ENCODE measurements at regions not wholly inside any gene's neighbourhood (a gene's known extent, or its start where the extent isn't known, plus 50 kb on each side); places are given as distances from the start of the nearest gene placed in this dataset.

DNA sequence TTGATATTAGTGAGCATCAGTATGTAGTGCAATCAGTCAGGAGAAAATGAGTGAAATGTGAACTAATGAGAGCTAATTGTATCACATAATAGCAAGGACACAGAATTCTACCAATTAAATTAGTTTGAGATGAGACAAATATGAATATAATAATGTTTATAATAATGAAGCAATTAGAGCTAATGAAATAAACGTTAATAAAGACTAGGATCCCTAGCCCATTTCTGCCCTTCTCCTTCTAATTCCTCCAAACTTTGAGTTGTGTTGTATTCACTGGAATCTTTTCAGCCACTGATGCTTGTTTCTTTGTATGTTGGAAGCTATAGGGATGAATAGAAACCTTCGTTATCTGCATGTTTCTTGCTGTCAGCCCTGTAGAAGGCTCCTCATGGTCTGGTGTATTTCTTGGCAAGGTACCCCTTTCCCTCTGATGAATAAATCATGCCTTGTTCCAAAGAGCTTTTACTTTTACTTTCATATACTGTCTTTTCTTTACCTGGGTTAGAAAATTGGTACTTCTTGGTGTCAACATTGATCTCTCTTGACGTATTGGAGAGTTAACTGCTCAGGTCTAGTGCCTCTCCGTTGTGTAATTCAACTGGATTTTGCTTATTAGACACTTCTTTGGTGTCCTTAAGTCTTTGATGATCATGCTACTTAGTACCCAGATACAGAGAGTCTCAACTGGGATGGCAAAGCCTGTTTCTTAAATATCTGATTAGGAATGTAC, 154.8 kb downstream of the PTCSC3 start:
- Mint-ChIP-seq H3K4me3 (peak overlapping the region in 1 of 2 donors; percentile 33), H3K27ac (peak overlapping the region; percentile 50), H3K9me3 (peaks cover 0 to 2% of the 10 kb centered on the region in 2 donors), H3K27me3 (ENCODE audit: low read depth) (peaks cover 6% of the 10 kb centered on the region), H3K36me3 (ENCODE audit: insufficient read depth in 2 of 2) (no peaks in the 10 kb centered on the region), H3K4me1 (ENCODE audit: low read depth) (peaks cover 20% of the 10 kb centered on the region)
- ATAC-seq (replicated peaks in 1 of 2), result peak in 1 of 2 donors; percentile 20
- no peak for DNase-seq

DNA sequence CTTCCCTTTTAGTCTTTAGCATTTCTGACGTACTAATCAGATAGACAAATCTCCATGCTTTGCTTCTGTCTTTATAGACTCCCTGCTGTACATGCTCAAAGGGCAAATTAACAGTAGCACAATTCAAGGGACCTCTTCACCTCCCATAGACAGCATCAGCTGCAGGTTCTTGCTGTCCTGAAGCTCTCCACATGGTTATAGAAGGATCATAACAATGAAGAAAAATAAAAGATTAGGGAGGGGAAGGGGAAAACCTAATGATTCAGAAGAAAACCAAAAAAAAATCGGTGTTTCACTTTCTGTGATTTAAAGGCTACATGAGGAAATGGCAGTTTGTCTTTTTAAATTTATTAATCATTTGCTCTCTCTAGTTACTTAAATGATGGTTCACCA, 155.5 kb downstream of the PTCSC3 start:
- Mint-ChIP-seq H3K27me3 (ENCODE audit: low read depth) (peaks cover 6% of the 10 kb centered on the region), H3K4me1 (ENCODE audit: low read depth) (peaks cover 20% of the 10 kb centered on the region), H3K36me3 (ENCODE audit: insufficient read depth in 2 of 2) (no peaks in the 10 kb centered on the region), H3K9me3 (peaks cover 0 to 2% of the 10 kb centered on the region in 2 donors), H3K27ac (no peak overlapping the region), H3K4me3 (peak overlapping the region in 1 of 2 donors; percentile 24)
- no peak for DNase-seq
- ATAC-seq (replicated peaks in 1 of 2), result peak; percentile 16 to 31

- Mint-ChIP-seq H3K27ac (no peak overlapping the region), H3K36me3 (ENCODE audit: insufficient read depth in 2 of 2) (no peaks in the 10 kb centered on the region), H3K27me3 (ENCODE audit: low read depth) (peaks cover 6% of the 10 kb centered on the region), H3K9me3 (peaks cover 0 to 2% of the 10 kb centered on the region in 2 donors), H3K4me1 (ENCODE audit: low read depth) (peaks cover 20% of the 10 kb centered on the region), H3K4me3 (peak overlapping the region in 1 of 2 donors; percentile 24)
- ATAC-seq (replicated peaks in 1 of 2) (no peak), DNase-seq (no peak)
These were observed 156.1 kb downstream of the PTCSC3 start for GRCh38 chr14:36020120-36021029.

DNA sequence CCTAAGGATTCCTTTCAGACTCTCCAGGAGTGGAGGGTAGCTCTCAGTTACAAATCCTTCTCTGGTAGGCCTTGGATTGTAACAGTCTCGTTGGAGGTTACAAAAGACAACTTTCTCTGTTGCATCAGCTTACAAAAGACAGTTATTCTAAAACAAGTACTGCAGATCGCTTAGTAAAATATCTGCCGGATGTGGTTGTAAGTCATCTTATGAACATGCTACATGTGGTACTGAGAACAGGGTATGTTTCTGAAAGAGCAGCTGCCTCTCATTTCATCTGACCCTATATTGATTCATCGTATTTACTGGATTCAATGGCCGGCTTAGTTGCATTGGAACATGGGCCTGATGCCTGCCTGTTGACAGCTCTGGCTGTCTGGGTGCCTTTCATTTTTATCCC, 157.4 kb downstream of the PTCSC3 start:
- H3K4me1 Mint-ChIP-seq (ENCODE audit: low read depth), result peaks cover 20% of the 10 kb centered on the region
- H3K4me3 Mint-ChIP-seq, result peak overlapping the region in 1 of 2 donors; percentile 42
- H3K36me3 Mint-ChIP-seq (ENCODE audit: insufficient read depth in 2 of 2), result no peaks in the 10 kb centered on the region
- H3K27me3 Mint-ChIP-seq (ENCODE audit: low read depth), result no peaks in the 10 kb centered on the region
- H3K27ac Mint-ChIP-seq, result peak overlapping the region; percentile 85
- ATAC-seq (replicated peaks in 1 of 2), result peak; percentile 81 to 92
- peaks cover 0 to 2% of the 10 kb centered on the region in 2 donors for H3K9me3 Mint-ChIP-seq
- peak in 1 of 2 donors; percentile 11 for DNase-seq

DNA sequence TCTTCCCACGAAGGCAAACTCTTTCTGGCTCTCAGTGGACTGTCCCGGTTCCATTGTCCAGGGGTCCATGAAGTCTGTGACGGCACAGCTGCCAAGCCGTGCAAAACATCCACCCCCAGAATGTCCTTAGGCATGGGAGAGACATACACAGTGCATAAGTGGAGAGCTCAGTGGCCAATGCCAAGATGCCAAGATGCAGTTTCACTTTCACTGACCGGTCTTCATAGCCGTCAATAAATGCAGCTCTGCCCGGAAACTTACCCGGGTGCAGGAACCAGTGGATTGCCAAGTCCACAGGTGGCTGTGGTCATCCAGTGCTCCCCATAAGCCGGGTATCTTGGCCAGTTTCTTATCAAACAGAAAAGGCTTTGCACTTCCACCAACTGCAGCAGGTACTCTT, 162.3 kb downstream of the PTCSC3 start:
- ATAC-seq (replicated peaks in 1 of 2) (no peak), DNase-seq (no peak)
- Mint-ChIP-seq H3K27ac (no peak overlapping the region), H3K9me3 (peaks cover 0 to 2% of the 10 kb centered on the region in 2 donors), H3K4me1 (ENCODE audit: low read depth) (no peaks in the 10 kb centered on the region), H3K4me3 (no peak overlapping the region), H3K27me3 (ENCODE audit: low read depth) (no peaks in the 10 kb centered on the region), H3K36me3 (ENCODE audit: insufficient read depth in 2 of 2) (no peaks in the 10 kb centered on the region)

- Mint-ChIP-seq H3K4me1 (ENCODE audit: low read depth) (no peaks in the 10 kb centered on the region), H3K27me3 (ENCODE audit: low read depth) (no peaks in the 10 kb centered on the region), H3K27ac (no peak overlapping the region), H3K4me3 (no peak overlapping the region), H3K36me3 (ENCODE audit: insufficient read depth in 2 of 2) (no peaks in the 10 kb centered on the region), H3K9me3 (peaks cover 0 to 2% of the 10 kb centered on the region in 2 donors)
- ATAC-seq (replicated peaks in 1 of 2), result no peak
- DNase-seq, result no peak
These were observed 163.0 kb downstream of the PTCSC3 start for GRCh38 chr14:36013483-36013882.

- no peak overlapping the region for H3K4me3 Mint-ChIP-seq
- H3K4me1 Mint-ChIP-seq (ENCODE audit: low read depth), result no peaks in the 10 kb centered on the region
- ATAC-seq (replicated peaks in 1 of 2), result no peak
- no peaks in the 10 kb centered on the region for H3K36me3 Mint-ChIP-seq (ENCODE audit: insufficient read depth in 2 of 2)
- H3K9me3 Mint-ChIP-seq, result no peaks in the 10 kb centered on the region
- H3K27me3 Mint-ChIP-seq (ENCODE audit: low read depth), result no peaks in the 10 kb centered on the region
- H3K27ac Mint-ChIP-seq, result no peak overlapping the region
- DNase-seq, result no peak
These were observed 163.9 kb downstream of the PTCSC3 start for GRCh38 chr14:36012621-36013020.

DNA sequence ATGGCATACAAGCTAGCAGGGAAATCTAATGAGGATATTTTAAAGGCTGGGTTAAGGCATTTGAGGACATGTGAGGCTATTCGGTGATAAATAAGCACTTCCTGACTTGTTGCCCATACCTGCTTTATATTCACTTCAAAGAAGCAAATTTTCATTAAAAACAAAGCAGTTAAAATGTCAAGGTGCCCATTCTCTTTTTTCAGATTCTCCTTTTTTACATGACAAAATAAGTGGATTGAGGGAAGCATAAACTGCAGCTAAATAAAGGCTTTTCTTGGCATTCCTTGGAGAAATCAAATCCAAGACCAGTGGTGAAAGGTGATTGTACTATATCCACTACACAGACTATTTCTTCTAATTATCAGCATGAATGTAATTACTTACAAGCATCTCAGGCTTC, 166.9 kb downstream of the PTCSC3 start:
- H3K4me1 Mint-ChIP-seq (ENCODE audit: low read depth), result no peaks in the 10 kb centered on the region
- no peak overlapping the region for H3K4me3 Mint-ChIP-seq
- H3K27ac Mint-ChIP-seq, result no peak overlapping the region
- H3K36me3 Mint-ChIP-seq (ENCODE audit: insufficient read depth in 2 of 2), result no peaks in the 10 kb centered on the region
- ATAC-seq (replicated peaks in 1 of 2) (no peak), DNase-seq (no peak)
- H3K27me3 Mint-ChIP-seq (ENCODE audit: low read depth), result peaks cover 6% of the 10 kb centered on the region
- no peaks in the 10 kb centered on the region for H3K9me3 Mint-ChIP-seq

DNA sequence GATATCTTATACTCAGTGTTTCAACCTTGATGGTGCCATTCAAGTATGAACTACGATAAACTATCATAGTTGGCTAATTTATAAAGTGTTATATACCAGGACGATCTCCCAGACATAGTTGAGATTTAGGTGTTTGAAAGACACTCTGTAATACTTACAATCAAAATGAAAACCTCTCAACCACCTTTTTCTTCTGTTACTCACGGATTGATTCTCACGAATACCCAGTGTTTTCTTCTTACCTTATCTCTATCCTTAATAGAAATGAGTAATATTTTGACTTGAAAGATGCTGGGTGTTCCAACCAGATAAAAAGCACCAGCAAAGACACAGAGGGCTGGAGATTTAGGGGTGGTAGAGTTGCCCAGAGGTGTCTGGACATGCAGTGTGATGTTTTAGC, 169.9 kb downstream of the PTCSC3 start:
- DNase-seq, result no peak
- ATAC-seq (replicated peaks in 1 of 2), result peak in 1 of 2 donors; percentile 33
- no peaks in the 10 kb centered on the region for H3K4me1 Mint-ChIP-seq (ENCODE audit: low read depth)
- no peaks in the 10 kb centered on the region for H3K36me3 Mint-ChIP-seq (ENCODE audit: insufficient read depth in 2 of 2)
- H3K27me3 Mint-ChIP-seq (ENCODE audit: low read depth), result peaks cover 6% of the 10 kb centered on the region
- H3K27ac Mint-ChIP-seq, result no peak overlapping the region
- no peaks in the 10 kb centered on the region for H3K9me3 Mint-ChIP-seq
- no peak overlapping the region for H3K4me3 Mint-ChIP-seq

GRCh38 chr14:36005670-36006069, 170.9 kb downstream of the PTCSC3 start:
- peaks cover 6% of the 10 kb centered on the region for H3K27me3 Mint-ChIP-seq (ENCODE audit: low read depth)
- no peaks in the 10 kb centered on the region for H3K9me3 Mint-ChIP-seq
- no peak for ATAC-seq (replicated peaks in 1 of 2)
- H3K4me1 Mint-ChIP-seq (ENCODE audit: low read depth), result no peaks in the 10 kb centered on the region
- no peak overlapping the region for H3K4me3 Mint-ChIP-seq
- DNase-seq, result no peak
- no peak overlapping the region for H3K27ac Mint-ChIP-seq
- no peaks in the 10 kb centered on the region for H3K36me3 Mint-ChIP-seq (ENCODE audit: insufficient read depth in 2 of 2)

- Mint-ChIP-seq H3K4me3 (no peak overlapping the region), H3K36me3 (ENCODE audit: insufficient read depth in 2 of 2) (no peaks in the 10 kb centered on the region), H3K9me3 (no peaks in the 10 kb centered on the region), H3K27me3 (ENCODE audit: low read depth) (peaks cover 16% of the 10 kb centered on the region), H3K4me1 (ENCODE audit: low read depth) (no peaks in the 10 kb centered on the region), H3K27ac (no peak overlapping the region)
- DNase-seq (no peak), ATAC-seq (replicated peaks in 1 of 2) (no peak)
These were observed 174.6 kb downstream of the PTCSC3 start for GRCh38 chr14:36001936-36002335.

DNA sequence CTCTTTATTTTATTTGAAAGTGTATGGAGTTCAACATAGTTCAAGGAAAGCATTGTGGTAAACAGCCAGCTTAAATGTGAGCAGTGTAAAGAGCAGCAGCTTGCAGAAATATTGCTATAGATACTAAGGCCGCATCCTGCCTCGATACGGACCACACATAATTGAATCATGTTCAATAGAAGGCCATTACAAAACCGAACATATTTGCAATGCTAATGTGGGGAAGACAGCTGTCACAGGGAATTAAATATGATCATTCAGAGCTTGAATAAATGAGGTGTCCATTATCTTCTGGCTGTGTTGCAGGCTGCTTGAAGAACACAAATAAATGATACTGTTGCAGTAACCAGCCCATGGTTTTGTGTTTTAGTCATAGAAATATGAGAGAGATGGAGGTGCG, 173.2 kb downstream of the BRMS1L start:
- Mint-ChIP-seq H3K9me3 (no peaks in the 10 kb centered on the region), H3K36me3 (ENCODE audit: insufficient read depth in 2 of 2) (no peaks in the 10 kb centered on the region), H3K27me3 (ENCODE audit: low read depth) (peaks cover 10% of the 10 kb centered on the region), H3K27ac (no peak overlapping the region), H3K4me1 (ENCODE audit: low read depth) (no peaks in the 10 kb centered on the region), H3K4me3 (no peak overlapping the region)
- no peak for DNase-seq
- ATAC-seq (replicated peaks in 1 of 2), result no peak

DNA sequence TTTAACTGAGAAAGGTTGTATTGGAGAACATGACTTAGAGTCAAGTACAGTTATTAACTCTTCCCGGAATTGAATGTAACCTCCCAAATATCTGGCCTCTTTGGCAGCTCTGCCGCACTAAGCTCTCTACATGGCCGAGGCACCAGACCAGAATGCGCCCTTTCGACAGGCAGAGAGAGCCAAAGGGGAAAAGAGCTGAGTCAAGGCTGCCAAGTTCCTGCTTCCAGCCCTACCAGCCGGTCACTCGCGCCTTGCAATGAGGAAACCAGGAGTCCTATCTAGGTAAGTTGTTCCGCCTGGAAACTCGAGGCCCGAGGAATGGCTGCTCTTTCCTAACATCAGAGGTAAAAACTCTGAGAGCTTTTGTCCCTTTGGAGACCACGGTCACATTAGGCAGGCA, 172.2 kb downstream of the BRMS1L start:
- H3K9me3 Mint-ChIP-seq, result no peaks in the 10 kb centered on the region
- H3K27me3 Mint-ChIP-seq (ENCODE audit: low read depth), result peaks cover 10% of the 10 kb centered on the region
- ATAC-seq (replicated peaks in 1 of 2) (no peak), DNase-seq (no peak)
- H3K36me3 Mint-ChIP-seq (ENCODE audit: insufficient read depth in 2 of 2), result no peaks in the 10 kb centered on the region
- H3K4me1 Mint-ChIP-seq (ENCODE audit: low read depth), result no peaks in the 10 kb centered on the region
- no peak overlapping the region for H3K27ac Mint-ChIP-seq
- H3K4me3 Mint-ChIP-seq, result no peak overlapping the region

All from activated T-cell treated with anti-CD3 and anti-CD28 coated beads, Interleukin-2, amount 50 U/mL, for 72 hours (primary cell).